Right cardiac atrium (tissue), 5 donors: ENCODE measurements at regions not wholly inside any gene's neighbourhood (a gene's known extent, or its start where the extent isn't known, plus 50 kb on each side); places are given as distances from the start of the nearest gene placed in this dataset.
A peak's percentile ranks its signal among the peaks of the same experiment; 100 is the strongest.
"Not testable (repeated sequence)": the region's sequence is repeated elsewhere in the genome, so short reads cannot be mapped to it uniquely, and the experiment has no call there.

Experiments used
- ATAC-seq, 2 donors: fragments of 200-7000 bp; cut with Tn5 transposase; one replicate each; pipeline versions ENCODE4 v1.8.0 to v1.9.1; 2020; ENCODE audit warnings: moderate library complexity in 2 of 2, mild to moderate bottlenecking in 1 of 2
- DNase-seq, 3 donors: peaks; one replicate each; pipeline ENCODE4 v3.0.0-alpha.2; 2020
- H3K27ac ChIP-seq: one replicate; pipeline ENCODE4 v1.5.1; 2013; ENCODE audit warnings: mild to moderate bottlenecking, low read length, control low read depth, moderate library complexity
- H3K27me3 ChIP-seq: one replicate; pipeline ENCODE4 v1.6.1; 2013; ENCODE audit not compliant: control insufficient read depth, insufficient read depth
- H3K4me1 ChIP-seq: one replicate; pipeline ENCODE4 v1.6.1; 2013; ENCODE audit warnings: low read length; ENCODE audit not compliant: control insufficient read depth, insufficient read depth
- H3K4me3 ChIP-seq: one replicate; pipeline ENCODE4 v1.5.1; 2013; ENCODE audit warnings: low read length, control low read depth
- H3K9me3 ChIP-seq: one replicate; pipeline ENCODE4 v1.6.1; 2013; ENCODE audit warnings: low read length; ENCODE audit not compliant: control insufficient read depth
- WGBS: extraction: QIAGEN DNeasy Blood & Tissue Kit; methylation state at CpG from one replicate; pipeline ENCODE4 v1.1.7; 2013; 5-methylcytosine and 5-hydroxymethylcytosine counted together
- intact Hi-C, 4 donors: fragments of 100-400 bp; cut with DNase I; formaldehyde crosslinking; loops; one replicate each; pipeline versions ENCODE4 v1.11.0 to v1.14.0; 2022 to 2023
- donor health status: healthy with polysubstance abuse.
- donor health status: DM: no; HTN: yes; CAD: no.
- donor health status: DM: no; HTN: no; CAD: no.
- donor health status: DM: no; HTN: yes; CAD: no; lungs with severe emphysema.
- donor health status: DM: yes; HTN: yes; CAD: no.

DNA sequence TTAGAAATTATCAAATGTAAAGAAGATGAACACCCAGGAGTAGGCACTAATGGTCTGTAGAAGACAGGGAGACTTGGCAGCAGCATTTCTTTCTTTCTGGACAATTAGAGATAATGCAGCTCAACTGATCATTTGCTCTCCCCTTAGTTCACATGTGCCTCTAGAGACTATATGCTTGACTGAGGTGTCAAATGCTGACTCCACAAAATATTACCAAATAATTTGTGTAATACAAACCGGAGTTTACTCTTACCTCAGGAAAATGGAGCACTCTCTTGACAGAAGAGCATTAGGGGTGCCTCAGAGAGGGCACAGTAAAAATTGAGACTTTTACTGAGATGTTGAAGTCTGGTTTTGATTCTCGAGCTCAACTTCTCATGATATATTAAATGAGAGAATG lies 131.8 kb downstream of the ATP6V1G3 start:
- peaks cover 3% of the 10 kb centered on the region for H3K27me3 ChIP-seq
- H3K4me3 ChIP-seq, result no peak overlapping the region
- H3K9me3 ChIP-seq, result no peaks in the 10 kb centered on the region
- intact Hi-C loops, result no loop called here
- DNase-seq (no peak), ATAC-seq (no peak)
- H3K4me1 ChIP-seq, result no peaks in the 10 kb centered on the region
- no peak overlapping the region for H3K27ac ChIP-seq
- 84% methylated on average over 2 of the region's 2 CpGs for WGBS

DNA sequence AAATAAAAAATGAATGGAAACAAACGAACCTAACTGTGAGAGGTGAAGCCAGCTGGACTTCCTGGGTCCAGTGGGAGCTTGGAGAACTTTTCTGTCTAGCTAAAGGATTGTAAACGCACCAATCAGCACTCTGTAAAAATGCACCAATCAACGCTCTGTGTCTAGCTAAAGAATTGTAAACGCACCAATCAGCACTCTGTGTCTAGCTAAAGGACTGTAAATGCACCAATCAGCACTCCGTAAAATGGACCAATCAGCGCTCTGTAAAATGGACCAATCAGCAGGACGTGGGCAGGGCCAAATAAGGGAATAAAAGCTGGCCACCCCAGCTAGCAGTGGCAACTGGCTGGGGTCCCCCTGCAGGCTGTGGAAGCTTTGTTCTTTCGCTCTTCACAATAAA lies 135.8 kb downstream of the ATP6V1G3 start:
- ATAC-seq, H3K27me3 ChIP-seq, H3K9me3 ChIP-seq, DNase-seq, H3K27ac ChIP-seq, H3K4me1 ChIP-seq, intact Hi-C loops, H3K4me3 ChIP-seq: not testable (repeated sequence)
- 93% methylated on average over 8 of the region's 8 CpGs for WGBS

DNA sequence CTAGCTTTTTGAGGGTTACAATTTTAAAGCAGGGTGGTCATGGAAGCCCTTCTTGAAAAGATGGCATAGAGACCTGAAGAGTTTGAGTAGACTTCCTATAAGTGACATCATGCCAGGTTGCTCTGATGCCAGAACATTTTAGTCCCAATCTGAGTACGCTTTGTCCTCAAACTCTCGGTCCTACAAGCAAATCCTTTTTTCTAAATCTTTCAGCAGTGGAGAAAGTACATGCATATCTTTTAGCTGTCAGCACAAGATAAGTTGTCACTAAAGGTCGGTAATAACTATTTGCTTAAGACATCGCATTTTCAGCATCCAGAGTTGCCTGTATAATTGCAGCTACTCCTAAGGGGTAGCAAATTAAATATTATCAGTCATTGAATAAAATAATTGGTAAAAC lies 140.4 kb downstream of the ATP6V1G3 start:
- intact Hi-C loops, result no loop called here
- WGBS, result 29% methylated on average over 4 of the region's 4 CpGs
- H3K27ac ChIP-seq, result no peak overlapping the region
- no peak for DNase-seq
- no peaks in the 10 kb centered on the region for H3K4me1 ChIP-seq
- H3K9me3 ChIP-seq, result no peaks in the 10 kb centered on the region
- ATAC-seq, result peak; percentile 78 to 92
- H3K4me3 ChIP-seq, result no peak overlapping the region
- H3K27me3 ChIP-seq, result no peaks in the 10 kb centered on the region

DNA sequence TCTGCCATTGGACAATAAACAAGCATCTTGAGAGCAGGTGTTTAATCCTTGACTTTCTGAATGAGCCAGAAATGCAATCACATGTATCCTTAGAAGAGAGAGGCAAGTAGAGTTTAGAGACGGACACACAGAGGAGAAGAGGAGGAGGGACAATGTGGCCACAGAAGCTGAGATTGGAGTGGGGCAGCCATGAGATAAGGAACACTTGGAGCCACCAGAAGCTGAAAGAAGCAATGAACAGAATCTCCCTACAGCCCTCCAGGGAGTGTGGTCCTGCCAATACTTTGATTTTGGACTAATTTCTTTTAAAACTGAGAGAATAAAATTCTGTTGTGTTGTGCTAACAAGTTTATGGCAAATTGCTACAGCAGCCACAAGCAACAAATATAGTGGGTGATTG lies 141.0 kb downstream of the ATP6V1G3 start:
- intact Hi-C loops, result no loop called here
- H3K4me1 ChIP-seq, result no peaks in the 10 kb centered on the region
- no peak overlapping the region for H3K4me3 ChIP-seq
- DNase-seq, result peak in 1 of 3 donors; percentile 50
- 38% methylated on average over 1 of the region's 1 CpG for WGBS
- no peaks in the 10 kb centered on the region for H3K9me3 ChIP-seq
- peak; percentile 45 to 95 for ATAC-seq
- no peak overlapping the region for H3K27ac ChIP-seq
- no peaks in the 10 kb centered on the region for H3K27me3 ChIP-seq

DNA sequence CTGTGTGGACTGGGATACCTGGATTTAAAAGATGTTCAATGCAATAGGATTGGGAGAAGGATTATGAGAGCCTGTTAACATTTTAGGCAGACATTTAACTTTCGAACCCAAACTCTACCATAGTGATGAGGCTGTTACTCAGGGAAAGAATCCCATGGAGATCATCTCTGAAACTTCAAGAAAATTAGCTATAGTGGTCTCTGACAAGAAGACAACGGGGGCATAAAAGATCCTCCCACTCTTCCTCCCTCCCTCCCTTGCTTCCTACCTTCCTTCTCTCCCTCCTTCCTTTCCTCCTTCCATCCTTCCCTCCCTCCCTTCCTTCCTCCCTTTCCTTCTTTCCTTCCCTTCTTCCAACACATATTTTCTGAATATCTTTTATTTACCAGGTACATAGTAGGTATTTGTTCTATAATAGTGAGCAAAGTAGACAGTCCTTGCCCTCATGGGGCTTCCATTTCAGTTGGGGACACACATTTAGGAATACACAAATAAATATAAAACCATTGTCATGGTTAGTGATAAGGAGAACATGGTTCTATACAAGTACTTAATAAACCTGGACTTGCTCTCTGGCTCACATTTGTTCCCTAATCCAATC lies 143.2 kb downstream of the ATP6V1G3 start:
- DNase-seq (no peak), ATAC-seq (no peak)
- Histone ChIP-seq H3K4me3 (no peak overlapping the region), H3K4me1 (no peaks in the 10 kb centered on the region), H3K9me3 (no peaks in the 10 kb centered on the region), H3K27me3 (no peaks in the 10 kb centered on the region), H3K27ac (no peak overlapping the region)
- WGBS, result 87% methylated on average over 2 of the region's 2 CpGs
- intact Hi-C loops, result no loop called here

DNA sequence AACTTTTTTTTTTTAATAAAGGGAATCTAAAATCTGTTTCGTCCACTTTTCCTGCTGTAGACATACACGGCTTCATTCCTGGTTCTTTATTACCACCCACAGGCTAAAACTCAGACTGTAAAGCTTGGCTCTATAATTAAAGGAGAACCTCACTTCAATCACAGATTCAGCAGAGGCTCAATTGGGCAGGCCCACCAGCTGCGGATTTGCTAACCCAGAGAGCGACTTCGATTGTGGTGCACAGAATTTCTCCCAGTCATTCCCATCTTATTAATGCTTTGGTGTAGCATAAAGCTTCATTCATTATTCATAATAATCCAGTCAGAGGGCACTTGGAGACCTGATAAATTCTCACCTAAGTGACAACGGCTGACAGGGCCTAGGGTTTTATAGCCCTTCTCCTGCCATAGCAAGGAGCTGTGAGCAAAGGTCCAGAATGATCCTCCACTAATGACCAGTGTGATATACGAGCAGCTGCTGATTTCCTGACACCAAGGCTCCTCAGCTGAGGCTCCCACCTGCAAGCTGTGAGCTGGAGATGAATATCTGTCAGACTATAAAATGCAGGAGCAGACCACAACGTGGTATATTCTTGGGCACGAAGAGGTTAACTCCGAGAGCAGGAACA lies 149.0 kb downstream of the ATP6V1G3 start:
- Histone ChIP-seq H3K4me3 (no peak overlapping the region), H3K27me3 (no peaks in the 10 kb centered on the region), H3K27ac (no peak overlapping the region), H3K4me1 (no peaks in the 10 kb centered on the region), H3K9me3 (no peaks in the 10 kb centered on the region)
- intact Hi-C loops, result no loop called here
- DNase-seq (no peak), ATAC-seq (no peak)
- WGBS, result 79% methylated on average over 10 of the region's 10 CpGs

DNA sequence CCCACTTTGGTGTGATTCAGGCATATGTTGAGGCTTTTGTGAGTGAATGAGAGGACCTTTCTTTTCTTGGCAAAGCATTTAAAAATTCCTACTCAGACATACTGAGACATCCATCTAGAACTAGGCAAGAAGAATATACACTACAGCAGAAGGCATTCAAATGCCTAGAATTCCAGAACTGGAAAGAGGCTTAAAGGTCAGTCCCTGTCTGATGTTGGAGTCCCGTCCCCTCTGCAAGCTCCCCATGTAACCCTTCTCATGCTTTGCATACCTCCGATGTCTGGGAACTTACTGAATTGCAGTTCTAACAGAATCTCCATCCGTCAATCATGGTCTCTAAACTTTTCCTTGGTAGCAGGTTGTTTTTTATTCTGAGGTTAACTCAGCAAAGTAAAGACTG lies 152.9 kb downstream of the ATP6V1G3 start:
- Histone ChIP-seq H3K27ac (no peak overlapping the region), H3K9me3 (no peaks in the 10 kb centered on the region), H3K4me1 (no peaks in the 10 kb centered on the region), H3K4me3 (no peak overlapping the region), H3K27me3 (no peaks in the 10 kb centered on the region)
- no peak for DNase-seq
- WGBS, result 50% methylated on average over 3 of the region's 3 CpGs
- no peak for ATAC-seq
- intact Hi-C loops, result no loop called here

DNA sequence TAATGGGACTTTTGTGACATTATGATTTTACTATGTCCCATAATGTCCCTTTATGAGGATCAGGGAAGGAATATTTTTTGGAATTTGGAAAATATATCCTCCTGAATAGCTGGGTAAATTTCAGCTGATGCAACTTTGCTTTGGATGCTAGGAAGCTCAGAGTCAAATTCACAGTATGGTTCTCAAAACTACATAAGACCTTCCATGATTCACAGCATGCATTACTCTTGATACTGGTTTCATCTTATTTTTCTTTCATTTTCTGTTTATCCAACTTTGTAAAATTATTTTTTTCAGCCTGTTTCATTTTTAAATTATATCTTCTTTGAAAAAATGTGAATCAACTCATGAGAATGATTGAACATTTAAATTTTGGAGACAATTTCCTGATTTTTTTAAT lies 160.2 kb downstream of the ATP6V1G3 start:
- Histone ChIP-seq H3K9me3 (peaks cover 1% of the 10 kb centered on the region), H3K27me3 (no peaks in the 10 kb centered on the region), H3K27ac (no peak overlapping the region), H3K4me1 (no peaks in the 10 kb centered on the region), H3K4me3 (no peak overlapping the region)
- ATAC-seq (no peak), DNase-seq (no peak)
- intact Hi-C loops, result no loop called here

DNA sequence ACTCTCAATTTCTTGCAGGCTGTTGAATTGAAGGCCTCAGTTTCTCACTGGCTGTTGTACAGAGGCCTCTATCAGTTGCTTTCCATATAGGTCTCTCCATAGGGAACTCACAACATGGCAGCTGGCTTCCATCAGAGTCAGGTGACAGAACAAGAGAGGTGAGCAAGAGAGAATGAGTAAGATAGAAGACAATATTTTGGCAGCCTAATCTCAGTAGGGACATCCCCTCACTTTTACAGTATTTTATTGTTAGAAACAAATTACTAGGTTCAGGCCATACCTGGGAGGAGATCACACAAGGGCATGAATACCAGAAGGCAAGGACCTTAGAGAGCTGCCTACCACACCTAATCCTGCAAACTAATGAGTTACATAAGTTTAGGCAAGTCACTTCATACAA lies 162.8 kb downstream of the ATP6V1G3 start:
- Histone ChIP-seq H3K4me3 (no peak overlapping the region), H3K27ac (no peak overlapping the region), H3K27me3 (no peaks in the 10 kb centered on the region), H3K9me3 (peaks cover 3% of the 10 kb centered on the region), H3K4me1 (no peaks in the 10 kb centered on the region)
- intact Hi-C loops, result no loop called here
- DNase-seq (no peak), ATAC-seq (no peak)

DNA sequence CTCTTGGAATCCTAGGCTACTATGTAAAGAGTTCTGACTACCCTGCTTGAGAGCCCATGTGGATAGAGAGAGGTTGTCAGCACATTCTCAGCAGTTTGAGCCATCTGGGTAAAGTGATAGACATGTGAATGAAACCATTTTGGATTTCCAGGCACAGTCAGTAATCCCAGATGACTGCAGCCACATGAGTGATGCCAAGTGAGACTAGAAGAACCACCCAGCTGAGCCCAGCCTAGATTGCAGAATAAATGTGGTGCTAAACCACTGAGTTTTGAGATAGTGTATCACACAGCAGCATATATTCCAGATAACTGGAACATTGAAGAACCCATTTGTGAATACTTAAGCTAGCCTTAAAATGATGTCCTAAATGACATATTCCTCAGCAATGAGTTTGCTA lies 166.2 kb downstream of the ATP6V1G3 start:
- Histone ChIP-seq H3K27me3 (no peaks in the 10 kb centered on the region), H3K9me3 (peaks cover 3% of the 10 kb centered on the region), H3K4me1 (no peaks in the 10 kb centered on the region), H3K4me3 (no peak overlapping the region), H3K27ac (no peak overlapping the region)
- ATAC-seq (no peak), DNase-seq (no peak)
- intact Hi-C loops, result no loop called here

DNA sequence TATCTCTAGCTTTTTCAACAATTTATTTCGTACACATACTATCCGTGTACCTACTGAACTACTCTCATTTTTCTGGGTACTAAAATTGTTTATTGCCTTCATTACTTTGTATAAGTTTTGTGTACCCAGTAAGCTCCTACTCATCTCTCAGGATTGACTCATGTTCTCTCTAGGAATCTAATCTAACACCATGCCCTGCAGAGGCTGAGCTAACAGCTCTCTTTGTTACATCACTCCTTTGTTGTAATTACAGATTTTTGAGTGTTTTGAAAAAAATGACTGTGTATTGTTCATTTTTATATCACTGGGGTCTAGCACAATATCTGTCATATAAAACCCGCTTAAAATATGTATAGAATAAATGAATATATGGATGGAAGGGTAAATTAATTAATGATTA lies 167.1 kb downstream of the ATP6V1G3 start:
- Histone ChIP-seq H3K4me1 (no peaks in the 10 kb centered on the region), H3K4me3 (no peak overlapping the region), H3K27ac (no peak overlapping the region), H3K9me3 (peaks cover 3% of the 10 kb centered on the region), H3K27me3 (no peaks in the 10 kb centered on the region)
- intact Hi-C loops, result no loop called here
- no peak for DNase-seq
- no peak for ATAC-seq
- WGBS, result 89% methylated on average over 3 of the region's 3 CpGs
